HepG2 (cell line): ENCODE measurements at regions not wholly inside any gene's neighbourhood (a gene's known extent, or its start where the extent isn't known, plus 50 kb on each side); places are given as distances from the start of the nearest gene placed in this dataset.

Experiments
- ESRRA ChIP-seq: sonication (generic); formaldehyde crosslinking; IDR thresholded peaks from 2 replicates; pipeline ENCODE4 v1.5.1; 2020; ENCODE audit warnings: mild to moderate bottlenecking, low read depth, missing genetic modification reagents
- POLR2AphosphoS5 ChIP-seq: IDR thresholded peaks from 2 replicates; pipeline ENCODE4 v1.6.1; 2012; ENCODE audit warnings: low read depth, low read length
- REL ChIP-seq: sonication (generic); formaldehyde crosslinking; conservative IDR thresholded peaks from 2 replicates; pipeline ENCODE4 v1.8.0; 2022; ENCODE audit warnings: mild to moderate bottlenecking, missing genetic modification reagents, moderate library complexity
- SMAD1 ChIP-seq: sonication (generic); formaldehyde crosslinking; IDR thresholded peaks from 2 replicates; pipeline ENCODE4 v1.4.0; 2020; ENCODE audit warnings: missing genetic modification reagents, low read depth, mild to moderate bottlenecking, borderline replicate concordance
- ZNF225 ChIP-seq: sonication (generic); formaldehyde crosslinking; IDR thresholded peaks from 2 replicates; pipeline ENCODE4 v1.4.0; 2020; ENCODE audit warnings: mild to moderate bottlenecking, missing genetic modification reagents
- ZNF678 ChIP-seq: sonication (generic); formaldehyde crosslinking; IDR thresholded peaks from 2 replicates; pipeline ENCODE4 v1.4.0; 2020; ENCODE audit warnings: mild to moderate bottlenecking, missing genetic modification reagents
- ZNF724P ChIP-seq: sonication (generic); formaldehyde crosslinking; IDR thresholded peaks from 2 replicates; pipeline ENCODE4 v1.8.0; 2022; ENCODE audit warnings: missing genetic modification reagents, borderline replicate concordance
- TF ChIP-seq, protein P1 (sequence below): sonication (generic); IDR thresholded peaks from 2 replicates; pipeline ENCODE4 v1.6.1; 2016; ENCODE audit warnings: low read depth, borderline replicate concordance
- TF ChIP-seq, protein P2 (sequence below): sonication (generic); formaldehyde crosslinking; IDR thresholded peaks from 2 replicates; pipeline ENCODE4 v1.8.0; 2022; ENCODE audit warnings: missing genetic modification reagents, mild to moderate bottlenecking, moderate library complexity, borderline replicate concordance
- TF ChIP-seq, protein P3 (sequence below): sonication (generic); formaldehyde crosslinking; IDR thresholded peaks from 2 replicates; pipeline ENCODE4 v1.5.0; 2020; ENCODE audit warnings: mild to moderate bottlenecking, missing genetic modification reagents, moderate library complexity
- TF ChIP-seq, protein P4 (sequence below): sonication (generic); formaldehyde crosslinking; IDR thresholded peaks from 2 replicates; pipeline ENCODE4 v1.4.0; 2020; ENCODE audit warnings: missing genetic modification reagents

DNA sequence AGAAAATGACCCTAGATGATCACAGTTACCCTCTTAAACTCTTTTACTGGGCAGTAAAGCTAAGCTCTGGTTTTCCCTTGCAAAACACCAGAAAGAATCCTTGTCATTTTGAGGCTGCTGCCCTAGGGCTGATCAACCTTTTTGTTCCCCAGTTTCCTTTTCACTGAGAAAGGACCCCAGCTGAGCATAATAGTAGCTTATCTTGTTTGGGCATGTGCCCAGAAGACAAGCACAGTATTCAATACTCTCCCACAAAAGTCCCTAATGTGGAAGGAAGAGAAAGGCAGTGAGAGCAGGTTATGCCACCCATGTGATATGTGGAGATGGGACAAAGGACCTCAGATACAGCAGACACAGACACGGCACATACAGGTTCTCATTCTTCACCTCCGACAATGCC lies 332.6 kb upstream of the TMPO start:
- TF ChIP-seq, protein P1, sequence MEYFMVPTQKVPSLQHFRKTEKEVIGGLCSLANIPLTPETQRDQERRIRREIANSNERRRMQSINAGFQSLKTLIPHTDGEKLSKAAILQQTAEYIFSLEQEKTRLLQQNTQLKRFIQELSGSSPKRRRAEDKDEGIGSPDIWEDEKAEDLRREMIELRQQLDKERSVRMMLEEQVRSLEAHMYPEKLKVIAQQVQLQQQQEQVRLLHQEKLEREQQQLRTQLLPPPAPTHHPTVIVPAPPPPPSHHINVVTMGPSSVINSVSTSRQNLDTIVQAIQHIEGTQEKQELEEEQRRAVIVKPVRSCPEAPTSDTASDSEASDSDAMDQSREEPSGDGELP: no peak
- TF ChIP-seq, protein P2, sequence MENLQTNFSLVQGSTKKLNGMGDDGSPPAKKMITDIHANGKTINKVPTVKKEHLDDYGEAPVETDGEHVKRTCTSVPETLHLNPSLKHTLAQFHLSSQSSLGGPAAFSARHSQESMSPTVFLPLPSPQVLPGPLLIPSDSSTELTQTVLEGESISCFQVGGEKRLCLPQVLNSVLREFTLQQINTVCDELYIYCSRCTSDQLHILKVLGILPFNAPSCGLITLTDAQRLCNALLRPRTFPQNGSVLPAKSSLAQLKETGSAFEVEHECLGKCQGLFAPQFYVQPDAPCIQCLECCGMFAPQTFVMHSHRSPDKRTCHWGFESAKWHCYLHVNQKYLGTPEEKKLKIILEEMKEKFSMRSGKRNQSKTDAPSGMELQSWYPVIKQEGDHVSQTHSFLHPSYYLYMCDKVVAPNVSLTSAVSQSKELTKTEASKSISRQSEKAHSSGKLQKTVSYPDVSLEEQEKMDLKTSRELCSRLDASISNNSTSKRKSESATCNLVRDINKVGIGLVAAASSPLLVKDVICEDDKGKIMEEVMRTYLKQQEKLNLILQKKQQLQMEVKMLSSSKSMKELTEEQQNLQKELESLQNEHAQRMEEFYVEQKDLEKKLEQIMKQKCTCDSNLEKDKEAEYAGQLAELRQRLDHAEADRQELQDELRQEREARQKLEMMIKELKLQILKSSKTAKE (CRISPR knock-in tag): no peak
- no peak for TF ChIP-seq ESRRA (CRISPR knock-in tag)
- no peak for TF ChIP-seq ZNF225 (CRISPR knock-in tag)
- TF ChIP-seq SMAD1 (CRISPR knock-in tag): no peak
- no peak for TF ChIP-seq REL
- no peak for TF ChIP-seq ZNF724P (CRISPR knock-in tag)
- no peak for TF ChIP-seq ZNF678 (CRISPR knock-in tag)
- TF ChIP-seq, protein P3, sequence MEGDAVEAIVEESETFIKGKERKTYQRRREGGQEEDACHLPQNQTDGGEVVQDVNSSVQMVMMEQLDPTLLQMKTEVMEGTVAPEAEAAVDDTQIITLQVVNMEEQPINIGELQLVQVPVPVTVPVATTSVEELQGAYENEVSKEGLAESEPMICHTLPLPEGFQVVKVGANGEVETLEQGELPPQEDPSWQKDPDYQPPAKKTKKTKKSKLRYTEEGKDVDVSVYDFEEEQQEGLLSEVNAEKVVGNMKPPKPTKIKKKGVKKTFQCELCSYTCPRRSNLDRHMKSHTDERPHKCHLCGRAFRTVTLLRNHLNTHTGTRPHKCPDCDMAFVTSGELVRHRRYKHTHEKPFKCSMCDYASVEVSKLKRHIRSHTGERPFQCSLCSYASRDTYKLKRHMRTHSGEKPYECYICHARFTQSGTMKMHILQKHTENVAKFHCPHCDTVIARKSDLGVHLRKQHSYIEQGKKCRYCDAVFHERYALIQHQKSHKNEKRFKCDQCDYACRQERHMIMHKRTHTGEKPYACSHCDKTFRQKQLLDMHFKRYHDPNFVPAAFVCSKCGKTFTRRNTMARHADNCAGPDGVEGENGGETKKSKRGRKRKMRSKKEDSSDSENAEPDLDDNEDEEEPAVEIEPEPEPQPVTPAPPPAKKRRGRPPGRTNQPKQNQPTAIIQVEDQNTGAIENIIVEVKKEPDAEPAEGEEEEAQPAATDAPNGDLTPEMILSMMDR: no peak
- no peak for TF ChIP-seq POLR2AphosphoS5
- TF ChIP-seq, protein P4, sequence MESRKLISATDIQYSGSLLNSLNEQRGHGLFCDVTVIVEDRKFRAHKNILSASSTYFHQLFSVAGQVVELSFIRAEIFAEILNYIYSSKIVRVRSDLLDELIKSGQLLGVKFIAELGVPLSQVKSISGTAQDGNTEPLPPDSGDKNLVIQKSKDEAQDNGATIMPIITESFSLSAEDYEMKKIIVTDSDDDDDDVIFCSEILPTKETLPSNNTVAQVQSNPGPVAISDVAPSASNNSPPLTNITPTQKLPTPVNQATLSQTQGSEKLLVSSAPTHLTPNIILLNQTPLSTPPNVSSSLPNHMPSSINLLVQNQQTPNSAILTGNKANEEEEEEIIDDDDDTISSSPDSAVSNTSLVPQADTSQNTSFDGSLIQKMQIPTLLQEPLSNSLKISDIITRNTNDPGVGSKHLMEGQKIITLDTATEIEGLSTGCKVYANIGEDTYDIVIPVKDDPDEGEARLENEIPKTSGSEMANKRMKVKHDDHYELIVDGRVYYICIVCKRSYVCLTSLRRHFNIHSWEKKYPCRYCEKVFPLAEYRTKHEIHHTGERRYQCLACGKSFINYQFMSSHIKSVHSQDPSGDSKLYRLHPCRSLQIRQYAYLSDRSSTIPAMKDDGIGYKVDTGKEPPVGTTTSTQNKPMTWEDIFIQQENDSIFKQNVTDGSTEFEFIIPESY (CRISPR knock-in tag): no peak
